ENCODE measurements at regions not wholly inside any gene's neighbourhood (a gene's known extent, or its start where the extent isn't known, plus 50 kb on each side); places are given as distances from the start of the nearest gene placed in this dataset.
"Not testable (repeated sequence)": the region's sequence is repeated elsewhere in the genome, so short reads cannot be mapped to it uniquely, and the experiment has no call there.

- no peak for DNase-seq
Measured at GRCh38 chr16:31754998-31755615, 118.5 kb upstream of the ZNF267 start.

- DNase-seq: no peak
Measured at GRCh38 chr16:31764103-31764502, 109.5 kb upstream of the ZNF267 start.

- DNase-seq: no peak
Measured at GRCh38 chr16:31767267-31767666, 106.3 kb upstream of the ZNF267 start.

GRCh38 chr16:31780342-31780741, 93.3 kb upstream of the ZNF267 start:
- DNase-seq: no peak

GRCh38 chr16:31785126-31785525, 88.5 kb upstream of the ZNF267 start:
- no peak for DNase-seq

GRCh38 chr16:31807086-31807485, 66.5 kb upstream of the ZNF267 start:
- DNase-seq: no peak

- DNase-seq: no peak
Measured at GRCh38 chr16:31810863-31811262, 62.7 kb upstream of the ZNF267 start.

GRCh38 chr16:31816141-31816540, 57.5 kb upstream of the ZNF267 start:
- DNase-seq: not testable (repeated sequence)

- DNase-seq: no peak
Measured at GRCh38 chr16:31819386-31819785, 54.2 kb upstream of the ZNF267 start.

GRCh38 chr16:31819948-31820347, 53.7 kb upstream of the ZNF267 start:
- DNase-seq: no peak
